ENCODE measurements at regions not wholly inside any gene's neighbourhood (a gene's known extent, or its start where the extent isn't known, plus 50 kb on each side); places are given as distances from the start of the nearest gene placed in this dataset.

- CTCF ChIA-PET: no interaction called here
- TF ChIP-seq CTCF (conservative IDR thresholded peaks at IDR 0.05; ENCODE audit: low read depth, low read length): no peak
- TF ChIP-seq EZH2 (IDR thresholded peaks at IDR 0.05; ENCODE audit: borderline replicate concordance, low read depth, low read length, poor library complexity, severe bottlenecking): no peak
Measured at GRCh38 chr5:96140496-96140895, 178.8 kb upstream of the ELL2 start.

GRCh38 chr5:96140084-96140483 is 178.4 kb upstream of the ELL2 start:
- no TSS peak for BruUV-seq (replicated peaks)
- Histone ChIP-seq H3K27ac (ENCODE audit: low read depth, low read length, poor library complexity, severe bottlenecking) (no peak overlapping the region), H3K36me3 (ENCODE audit: insufficient read depth, low read length, poor library complexity, severe bottlenecking) (no peaks in the 10 kb centered on the region), H3K27me3 (replicated peaks; ENCODE audit: insufficient read depth, low read depth, low read length, poor library complexity) (no peaks in the 10 kb centered on the region), H3K9me3 (ENCODE audit: low read depth, low read length, poor library complexity, severe bottlenecking) (no peaks in the 10 kb centered on the region), H3K4me3 (ENCODE audit: low read depth, low read length, poor library complexity, severe bottlenecking) (no peak overlapping the region), H3K4me1 (ENCODE audit: insufficient read depth, low read length, poor library complexity, severe bottlenecking) (no peaks in the 10 kb centered on the region)
- no peak for DNase-seq (ENCODE audit: low spot score)
- POLR2A ChIA-PET (ENCODE audit: low non-redundant PET): interaction anchor here (0.6 kb wide), 1 partner anchor 11 kb away, joined by 3 read pairs; no protein-coding TSS in a partner anchor
- CTCF ChIA-PET: no interaction called here
- TF ChIP-seq CTCF (conservative IDR thresholded peaks at IDR 0.05; ENCODE audit: low read depth, low read length) (no peak), EZH2 (IDR thresholded peaks at IDR 0.05; ENCODE audit: borderline replicate concordance, low read depth, low read length, poor library complexity, severe bottlenecking) (no peak)
- intact Hi-C loops (cut with micrococcal nuclease; ENCODE audit: unreplicated experiment): no loop called here

More at GRCh38 chr5:96140496-96140895, 178.8 kb upstream of the ELL2 start:
- H3K27me3 ChIP-seq (replicated peaks; ENCODE audit: insufficient read depth, low read depth, low read length, poor library complexity): no peaks in the 10 kb centered on the region
- H3K9me3 ChIP-seq (ENCODE audit: low read depth, low read length, poor library complexity, severe bottlenecking): no peaks in the 10 kb centered on the region
- no peaks in the 10 kb centered on the region for H3K4me1 ChIP-seq (ENCODE audit: insufficient read depth, low read length, poor library complexity, severe bottlenecking)
- no peak overlapping the region for H3K4me3 ChIP-seq (ENCODE audit: low read depth, low read length, poor library complexity, severe bottlenecking)
- POLR2A ChIA-PET (ENCODE audit: low non-redundant PET): no interaction called here
- no peak for DNase-seq (ENCODE audit: low spot score)
- H3K27ac ChIP-seq (ENCODE audit: low read depth, low read length, poor library complexity, severe bottlenecking): no peak overlapping the region
- BruUV-seq (replicated peaks): no TSS peak
- no peaks in the 10 kb centered on the region for H3K36me3 ChIP-seq (ENCODE audit: insufficient read depth, low read length, poor library complexity, severe bottlenecking)
- intact Hi-C loops (cut with micrococcal nuclease; ENCODE audit: unreplicated experiment): no loop called here

GRCh38 chr5:96134886-96135285 is 173.2 kb upstream of the ELL2 start:
- no peak overlapping the region for H3K27ac ChIP-seq (ENCODE audit: low read depth, low read length, poor library complexity, severe bottlenecking)
- no peak for DNase-seq (ENCODE audit: low spot score)
- intact Hi-C loops (cut with micrococcal nuclease; ENCODE audit: unreplicated experiment): no loop called here
- CTCF ChIA-PET: no interaction called here
- POLR2A ChIA-PET (ENCODE audit: low non-redundant PET): no interaction called here
- H3K4me1 ChIP-seq (ENCODE audit: insufficient read depth, low read length, poor library complexity, severe bottlenecking): no peaks in the 10 kb centered on the region
- H3K9me3 ChIP-seq (ENCODE audit: low read depth, low read length, poor library complexity, severe bottlenecking): no peaks in the 10 kb centered on the region
- H3K4me3 ChIP-seq (ENCODE audit: low read depth, low read length, poor library complexity, severe bottlenecking): no peak overlapping the region
- BruUV-seq (replicated peaks): no TSS peak
- no peaks in the 10 kb centered on the region for H3K27me3 ChIP-seq (replicated peaks; ENCODE audit: insufficient read depth, low read depth, low read length, poor library complexity)
- H3K36me3 ChIP-seq (ENCODE audit: insufficient read depth, low read length, poor library complexity, severe bottlenecking): no peaks in the 10 kb centered on the region
- TF ChIP-seq EZH2 (IDR thresholded peaks at IDR 0.05; ENCODE audit: borderline replicate concordance, low read depth, low read length, poor library complexity, severe bottlenecking) (no peak), CTCF (conservative IDR thresholded peaks at IDR 0.05; ENCODE audit: low read depth, low read length) (no peak)
